AG04450 (cell line): ENCODE measurements at regions not wholly inside any gene's neighbourhood (a gene's known extent, or its start where the extent isn't known, plus 50 kb on each side); places are given as distances from the start of the nearest gene placed in this dataset.

ENCODE experiments used
- CTCF ChIA-PET: fragments of 300-600, 350-600 bp; formaldehyde crosslinking; extraction: SDS; loops from one replicate; lab custom pipeline; 2022; ENCODE audit warnings: antibody characterized with exemption, inconsistent platforms; lab: Charles Lee
- POLR2A ChIA-PET: fragments of 350-600 bp; formaldehyde crosslinking; extraction: SDS; loops from one replicate; lab custom pipeline; 2021; ENCODE audit warnings: antibody characterized with exemption, inconsistent platforms; lab: Yijun Ruan, JAX
- DNase-seq: peaks from one replicate; pipeline ENCODE4 v3.0.0-alpha.2; 2011; ENCODE audit warnings: low read depth, low spot score
- H3K27ac ChIP-seq: one replicate; pipeline ENCODE4 v1.5.1; 2012; ENCODE audit warnings: low read depth, low read length, control low read depth
- H3K27me3 ChIP-seq: one replicate; pipeline ENCODE4 v1.6.0; 2012; ENCODE audit warnings: low read length; ENCODE audit not compliant: control insufficient read depth, insufficient read depth
- H3K4me3 ChIP-seq: 2 replicates; pipeline ENCODE4 v1.5.1; 2011; ENCODE audit warnings: mild to moderate bottlenecking, low read depth, low read length, control low read depth
- H3K9me3 ChIP-seq: 2 replicates; pipeline ENCODE4 v1.5.1; 2012; ENCODE audit warnings: low read length; ENCODE audit not compliant: control insufficient read depth, insufficient read depth
- TF ChIP-seq, protein P1 (sequence below): IDR thresholded peaks from 2 replicates; pipeline ENCODE4 v1.5.1; 2011; ENCODE audit warnings: low read depth, low read length, control low read depth, inconsistent platforms

DNA sequence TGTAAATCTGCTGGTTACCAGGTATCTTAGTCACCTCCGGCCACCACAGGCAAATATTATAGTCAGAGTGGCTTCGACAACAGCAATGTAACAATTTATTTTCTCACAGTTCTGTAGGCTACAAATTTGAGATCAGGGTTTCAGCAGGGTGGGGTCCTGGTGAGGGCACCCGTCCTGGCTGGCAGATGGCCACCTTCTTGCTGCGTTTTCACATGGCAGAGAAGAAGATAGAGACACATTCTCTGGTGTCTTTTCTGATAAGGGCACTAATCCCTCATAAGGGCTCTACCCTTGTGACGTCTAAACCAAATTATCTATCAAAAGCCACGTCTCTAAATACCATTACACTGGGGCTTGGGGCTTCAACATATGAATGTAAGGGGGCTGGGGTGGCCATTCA lies 843.2 kb upstream of the FANCL start:
- H3K27ac ChIP-seq: no peak overlapping the region
- DNase-seq: no peak
- no peak overlapping the region for H3K4me3 ChIP-seq
- no peaks in the 10 kb centered on the region for H3K27me3 ChIP-seq
- CTCF ChIA-PET: no interaction called here
- TF ChIP-seq, protein P1, sequence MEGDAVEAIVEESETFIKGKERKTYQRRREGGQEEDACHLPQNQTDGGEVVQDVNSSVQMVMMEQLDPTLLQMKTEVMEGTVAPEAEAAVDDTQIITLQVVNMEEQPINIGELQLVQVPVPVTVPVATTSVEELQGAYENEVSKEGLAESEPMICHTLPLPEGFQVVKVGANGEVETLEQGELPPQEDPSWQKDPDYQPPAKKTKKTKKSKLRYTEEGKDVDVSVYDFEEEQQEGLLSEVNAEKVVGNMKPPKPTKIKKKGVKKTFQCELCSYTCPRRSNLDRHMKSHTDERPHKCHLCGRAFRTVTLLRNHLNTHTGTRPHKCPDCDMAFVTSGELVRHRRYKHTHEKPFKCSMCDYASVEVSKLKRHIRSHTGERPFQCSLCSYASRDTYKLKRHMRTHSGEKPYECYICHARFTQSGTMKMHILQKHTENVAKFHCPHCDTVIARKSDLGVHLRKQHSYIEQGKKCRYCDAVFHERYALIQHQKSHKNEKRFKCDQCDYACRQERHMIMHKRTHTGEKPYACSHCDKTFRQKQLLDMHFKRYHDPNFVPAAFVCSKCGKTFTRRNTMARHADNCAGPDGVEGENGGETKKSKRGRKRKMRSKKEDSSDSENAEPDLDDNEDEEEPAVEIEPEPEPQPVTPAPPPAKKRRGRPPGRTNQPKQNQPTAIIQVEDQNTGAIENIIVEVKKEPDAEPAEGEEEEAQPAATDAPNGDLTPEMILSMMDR: no peak
- no peaks in the 10 kb centered on the region for H3K9me3 ChIP-seq
- POLR2A ChIA-PET: no interaction called here

DNA sequence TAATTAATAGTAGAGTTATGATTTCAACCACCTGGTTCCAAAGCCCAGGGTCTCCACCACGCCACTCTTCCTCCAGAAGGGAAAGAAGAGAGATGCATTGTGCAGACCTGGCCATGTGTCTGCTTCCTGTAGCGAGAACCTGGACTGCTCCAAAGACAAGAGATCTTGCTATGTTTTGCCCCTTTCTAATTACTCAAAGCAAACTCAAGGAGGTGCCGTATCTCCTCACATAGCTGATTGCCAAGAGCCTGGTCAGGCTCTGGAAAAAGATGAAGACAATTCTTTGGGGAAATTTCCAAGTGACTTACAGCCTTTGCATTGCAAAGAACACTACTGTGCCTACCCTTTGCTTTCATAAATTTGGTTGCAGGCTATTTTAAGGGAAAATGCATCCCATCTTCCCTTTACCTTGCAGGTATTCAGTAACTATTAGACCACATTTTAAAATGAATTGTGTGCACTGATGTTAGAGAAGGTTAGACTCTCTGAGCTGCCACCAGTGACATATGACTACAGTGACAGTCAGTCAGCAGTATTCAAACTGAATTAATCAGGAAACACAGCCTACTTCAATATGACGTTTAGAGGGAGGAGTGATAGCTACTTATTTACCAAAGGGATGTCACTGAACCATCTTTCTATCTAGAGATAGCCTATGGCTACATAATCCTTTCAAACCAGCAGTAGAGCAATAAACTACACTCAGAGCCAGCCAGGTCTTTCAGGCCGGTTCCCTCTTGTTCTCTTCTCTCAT lies 842.1 kb upstream of the FANCL start:
- POLR2A ChIA-PET: no interaction called here
- Histone ChIP-seq H3K4me3 (no peak overlapping the region), H3K27me3 (no peaks in the 10 kb centered on the region), H3K9me3 (no peaks in the 10 kb centered on the region), H3K27ac (no peak overlapping the region)
- CTCF ChIA-PET: no interaction called here
- TF ChIP-seq, protein P1: no peak
- no peak for DNase-seq

DNA sequence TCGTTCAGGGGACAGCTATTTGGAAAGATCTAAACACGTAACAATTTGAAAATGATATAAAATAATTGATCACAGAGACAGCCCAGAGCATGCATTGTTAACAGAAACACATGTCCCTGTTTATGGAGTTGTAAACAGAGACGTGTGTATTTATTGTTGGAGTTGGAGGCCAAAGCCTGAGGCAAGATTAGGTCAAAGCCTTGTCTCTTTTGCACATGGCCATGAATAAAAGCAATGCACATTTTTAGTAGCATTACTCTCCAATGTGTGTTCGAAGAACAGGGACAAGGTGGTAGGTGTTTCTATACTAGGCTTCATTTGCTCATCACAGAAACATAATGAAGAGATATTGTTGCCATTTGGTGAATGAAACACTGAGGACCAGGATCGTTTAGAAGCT lies 841.5 kb upstream of the FANCL start:
- H3K4me3 ChIP-seq: no peak overlapping the region
- no peaks in the 10 kb centered on the region for H3K9me3 ChIP-seq
- ChIA-PET CTCF (no interaction called here), POLR2A (no interaction called here)
- no peaks in the 10 kb centered on the region for H3K27me3 ChIP-seq
- H3K27ac ChIP-seq: no peak overlapping the region
- TF ChIP-seq, protein P1: no peak
- no peak for DNase-seq

DNA sequence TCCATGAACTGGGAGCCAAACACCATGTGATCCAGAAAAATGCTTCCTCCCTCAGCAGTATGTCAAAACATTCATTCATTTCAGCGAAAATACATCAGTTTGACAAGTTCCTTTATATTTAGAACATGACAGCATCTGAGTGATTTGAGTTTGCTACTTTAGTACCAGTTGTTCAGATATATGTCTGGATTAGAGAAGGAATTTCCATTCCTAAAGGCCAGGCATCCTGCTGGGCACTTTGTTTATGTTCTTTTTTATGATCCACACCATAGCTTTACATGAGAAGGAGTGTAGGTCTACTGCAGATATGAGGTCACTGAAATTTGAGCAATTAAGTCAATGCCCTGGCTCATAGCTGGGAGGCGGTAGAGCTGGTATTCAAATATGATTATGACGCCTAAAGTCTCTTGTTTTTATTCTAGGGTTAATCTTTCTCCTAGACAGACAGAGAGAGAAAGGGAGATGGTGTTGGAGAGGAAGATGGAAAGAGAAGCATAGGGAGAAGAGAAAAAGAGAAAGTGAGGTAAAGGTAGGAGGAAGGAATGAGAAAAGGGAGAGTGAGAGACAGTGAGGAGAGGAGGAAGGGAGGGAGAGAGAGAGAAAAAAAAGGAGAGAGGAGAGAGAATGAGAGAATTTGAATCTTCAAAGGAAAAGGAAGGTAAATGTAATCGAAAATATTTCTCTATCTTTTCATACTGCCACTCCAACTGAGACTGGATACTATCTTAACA lies 839.5 kb upstream of the FANCL start:
- Histone ChIP-seq H3K9me3 (no peaks in the 10 kb centered on the region), H3K27me3 (no peaks in the 10 kb centered on the region), H3K4me3 (no peak overlapping the region), H3K27ac (no peak overlapping the region)
- TF ChIP-seq, protein P1: no peak
- CTCF ChIA-PET: interaction anchor here (1.1 kb wide), 1 partner anchor 55 kb away, joined by 3 read pairs; no protein-coding TSS in a partner anchor
- no peak for DNase-seq
- POLR2A ChIA-PET: no interaction called here

DNA sequence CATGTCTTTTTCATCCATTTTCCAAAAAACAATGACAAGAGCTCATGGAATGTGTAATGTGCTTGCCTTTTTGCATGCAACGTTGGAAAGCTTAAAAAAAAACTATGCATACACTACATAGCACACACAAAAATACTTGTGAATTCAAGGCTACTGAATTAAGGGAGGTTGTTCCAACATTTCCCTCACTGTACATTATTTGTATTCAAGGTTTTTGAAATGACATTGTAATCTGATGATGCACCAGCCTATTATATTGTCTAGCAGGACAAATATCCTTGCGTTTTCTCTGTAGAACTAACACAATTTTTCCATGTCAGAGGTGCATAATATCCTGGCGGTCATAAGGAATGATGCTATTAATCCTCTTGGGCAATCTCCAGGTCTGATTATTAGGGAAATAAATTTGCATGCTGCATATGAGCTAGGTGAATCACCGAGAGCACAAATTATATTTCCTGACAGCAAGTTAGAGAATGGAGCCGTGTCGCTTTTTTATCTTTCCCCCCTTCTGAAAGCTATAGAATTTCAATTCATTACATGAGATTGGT lies 836.9 kb upstream of the FANCL start:
- no peaks in the 10 kb centered on the region for H3K9me3 ChIP-seq
- DNase-seq: no peak
- no peaks in the 10 kb centered on the region for H3K27me3 ChIP-seq
- no peak overlapping the region for H3K27ac ChIP-seq
- POLR2A ChIA-PET: no interaction called here
- H3K4me3 ChIP-seq: no peak overlapping the region
- TF ChIP-seq, protein P1: no peak
- CTCF ChIA-PET: interaction anchor here (0.6 kb wide), 1 partner anchor 295 kb away, joined by 5 read pairs; no protein-coding TSS in a partner anchor
